ENCODE measurements at regions not wholly inside any gene's neighbourhood (a gene's known extent, or its start where the extent isn't known, plus 50 kb on each side); places are given as distances from the start of the nearest gene placed in this dataset.

GRCh38 chr9:14538526-14538925 lies 154.7 kb downstream of the ZDHHC21 start:
- no peak for TF ChIP-seq CTCF (IDR thresholded peaks at IDR 0.05; ENCODE audit: insufficient read depth, low read depth, low read length)
- no peak for TF ChIP-seq EZH2 (IDR thresholded peaks at IDR 0.05; ENCODE audit: insufficient read depth, low read length)
